GM12873 (cell line): ENCODE measurements at regions not wholly inside any gene's neighbourhood (a gene's known extent, or its start where the extent isn't known, plus 50 kb on each side); places are given as distances from the start of the nearest gene placed in this dataset.

Experiments
- TF ChIP-seq, protein P1 (sequence below): IDR thresholded peaks from 2 replicates; pipeline ENCODE4 v1.5.1; 2012; ENCODE audit warnings: low read depth, mild to moderate bottlenecking, moderate library complexity, low read length, control low read depth; ENCODE audit not compliant: insufficient read depth; ENCODE audit errors: missing control alignments

DNA sequence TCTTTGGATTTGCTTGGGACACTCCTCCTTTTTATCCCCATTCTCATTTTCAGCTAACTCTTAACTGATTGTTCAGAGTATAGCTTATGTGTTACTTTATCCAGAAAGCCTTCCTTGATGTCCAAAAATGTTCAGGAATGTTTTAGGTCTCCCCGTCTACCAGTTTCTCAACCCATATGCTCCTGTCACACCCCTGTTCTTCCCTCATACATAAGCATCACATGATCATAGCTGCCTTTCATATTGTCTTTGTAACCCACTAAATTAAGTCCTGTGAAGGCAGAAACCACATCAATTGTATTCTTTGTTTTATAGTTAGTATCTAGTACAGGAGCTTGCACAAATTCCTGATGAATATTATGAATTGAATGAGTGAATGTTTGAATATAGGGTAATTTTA lies 321.9 kb upstream of the ACTBL2 start:
- TF ChIP-seq, protein P1, sequence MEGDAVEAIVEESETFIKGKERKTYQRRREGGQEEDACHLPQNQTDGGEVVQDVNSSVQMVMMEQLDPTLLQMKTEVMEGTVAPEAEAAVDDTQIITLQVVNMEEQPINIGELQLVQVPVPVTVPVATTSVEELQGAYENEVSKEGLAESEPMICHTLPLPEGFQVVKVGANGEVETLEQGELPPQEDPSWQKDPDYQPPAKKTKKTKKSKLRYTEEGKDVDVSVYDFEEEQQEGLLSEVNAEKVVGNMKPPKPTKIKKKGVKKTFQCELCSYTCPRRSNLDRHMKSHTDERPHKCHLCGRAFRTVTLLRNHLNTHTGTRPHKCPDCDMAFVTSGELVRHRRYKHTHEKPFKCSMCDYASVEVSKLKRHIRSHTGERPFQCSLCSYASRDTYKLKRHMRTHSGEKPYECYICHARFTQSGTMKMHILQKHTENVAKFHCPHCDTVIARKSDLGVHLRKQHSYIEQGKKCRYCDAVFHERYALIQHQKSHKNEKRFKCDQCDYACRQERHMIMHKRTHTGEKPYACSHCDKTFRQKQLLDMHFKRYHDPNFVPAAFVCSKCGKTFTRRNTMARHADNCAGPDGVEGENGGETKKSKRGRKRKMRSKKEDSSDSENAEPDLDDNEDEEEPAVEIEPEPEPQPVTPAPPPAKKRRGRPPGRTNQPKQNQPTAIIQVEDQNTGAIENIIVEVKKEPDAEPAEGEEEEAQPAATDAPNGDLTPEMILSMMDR: no peak

DNA sequence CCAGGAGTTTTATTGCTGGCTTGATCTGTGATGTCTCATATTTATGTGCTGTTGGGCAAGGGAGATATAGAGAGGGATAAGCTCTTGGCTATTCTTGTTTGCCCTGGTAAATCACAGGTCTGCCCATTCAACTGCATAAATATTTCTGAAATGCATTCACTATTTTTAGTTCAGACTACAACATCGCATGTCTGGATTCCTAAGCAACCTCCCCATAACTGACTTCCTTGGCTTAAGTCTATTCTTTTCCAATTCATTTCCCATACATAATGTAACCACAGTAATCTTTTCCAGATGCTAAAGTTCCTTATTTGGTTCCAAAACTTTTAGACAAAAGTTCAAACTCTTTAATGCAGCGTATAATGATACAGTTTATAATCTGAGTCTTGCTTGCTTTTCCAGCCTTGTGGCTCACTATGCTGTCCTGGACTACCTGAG lies 321.4 kb upstream of the ACTBL2 start:
- TF ChIP-seq, protein P1: no peak

DNA sequence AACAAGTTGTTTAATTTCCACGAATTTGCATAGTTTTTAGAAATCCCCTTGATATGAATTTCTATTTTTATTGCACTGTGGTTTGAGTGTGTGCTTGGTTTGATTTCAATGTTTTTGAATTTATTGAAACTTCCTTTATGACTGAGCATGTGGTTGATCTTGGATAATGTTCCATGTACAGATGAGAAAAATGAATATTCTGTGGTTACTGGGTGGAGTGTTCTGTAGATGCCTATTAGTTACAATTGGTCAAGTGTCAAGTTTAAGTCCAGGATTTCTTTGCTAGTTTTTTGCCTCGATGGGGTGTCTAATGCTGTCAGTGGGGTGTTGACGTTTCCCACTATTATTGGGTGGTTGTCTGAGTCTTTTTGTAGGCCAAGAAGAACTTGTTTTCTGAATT lies 319.5 kb upstream of the ACTBL2 start:
- TF ChIP-seq, protein P1: no peak

DNA sequence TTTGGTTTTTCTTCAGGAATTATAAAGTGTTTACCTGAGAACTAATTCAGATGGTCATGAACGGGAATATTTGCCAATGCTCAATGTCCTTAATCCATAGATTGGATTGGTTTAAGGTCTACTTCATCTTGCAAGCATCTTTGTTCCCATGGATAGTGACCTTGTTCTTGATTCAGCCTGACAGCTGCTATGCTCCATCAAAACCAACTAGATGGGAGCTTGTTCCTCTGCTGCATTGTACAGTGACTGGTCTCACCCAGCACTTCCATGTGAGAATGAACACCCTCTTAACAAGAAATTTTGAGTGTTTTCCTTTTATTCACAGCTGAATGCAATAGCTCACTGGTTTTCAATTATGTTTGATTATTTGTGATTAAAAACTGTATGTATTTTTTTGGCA lies 312.6 kb upstream of the ACTBL2 start:
- TF ChIP-seq, protein P1: no peak

DNA sequence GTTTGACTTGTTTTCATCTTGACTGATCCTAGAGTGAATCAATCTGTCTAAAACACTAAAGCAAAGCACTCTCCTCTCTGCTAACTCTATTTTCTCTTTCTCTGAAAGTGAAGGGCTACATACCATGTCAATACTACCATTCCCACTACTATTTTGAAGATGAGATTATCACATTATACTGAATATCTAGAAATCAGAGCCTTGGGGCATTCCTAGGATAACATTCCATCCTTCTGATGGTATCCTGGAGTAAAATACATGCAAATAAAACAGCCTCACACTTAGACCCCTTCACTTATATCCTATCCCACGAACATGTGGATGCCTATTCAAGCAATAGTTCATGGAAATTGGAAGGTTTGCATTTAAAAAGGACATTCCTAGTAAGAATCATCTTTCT lies 309.3 kb upstream of the ACTBL2 start:
- TF ChIP-seq, protein P1: no peak

DNA sequence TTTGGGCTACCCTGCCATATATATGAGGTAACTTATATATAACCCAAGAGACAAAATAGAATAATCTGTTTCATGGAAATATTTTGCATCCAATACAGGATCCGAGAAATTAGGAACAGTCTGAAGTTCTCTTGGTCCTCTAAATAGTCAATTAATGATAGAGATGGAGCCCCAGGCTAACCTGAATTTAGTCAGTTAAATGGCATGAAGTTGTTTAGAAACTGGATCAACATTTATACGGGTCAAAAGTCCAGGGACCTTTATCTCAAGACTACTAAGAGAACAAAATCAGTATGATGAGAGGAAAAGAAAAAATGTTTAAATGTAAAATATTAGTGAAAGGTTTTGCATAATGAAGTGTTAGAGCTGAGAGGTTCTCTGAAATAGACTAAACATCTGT lies 303.3 kb upstream of the ACTBL2 start:
- TF ChIP-seq, protein P1: no peak

DNA sequence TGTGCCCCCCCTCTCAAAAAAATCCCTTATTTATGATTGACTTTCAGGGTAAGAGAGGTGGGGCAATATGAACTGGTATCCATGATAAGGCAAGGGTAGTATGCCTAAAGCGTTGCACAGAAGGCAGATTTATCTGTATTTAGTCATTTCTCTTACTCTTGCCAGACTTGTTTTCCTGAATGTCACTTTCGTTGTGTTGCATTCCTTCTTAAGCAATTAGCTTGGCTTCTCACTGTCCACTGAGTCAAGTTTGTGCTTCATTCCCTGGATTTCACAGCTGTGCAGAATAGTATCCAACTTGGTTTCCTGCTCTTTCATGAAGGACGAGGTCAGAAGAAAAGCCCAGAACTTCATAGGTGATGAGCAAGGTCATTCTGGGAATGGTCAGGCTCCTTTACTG lies 301.5 kb upstream of the ACTBL2 start:
- TF ChIP-seq, protein P1: no peak

DNA sequence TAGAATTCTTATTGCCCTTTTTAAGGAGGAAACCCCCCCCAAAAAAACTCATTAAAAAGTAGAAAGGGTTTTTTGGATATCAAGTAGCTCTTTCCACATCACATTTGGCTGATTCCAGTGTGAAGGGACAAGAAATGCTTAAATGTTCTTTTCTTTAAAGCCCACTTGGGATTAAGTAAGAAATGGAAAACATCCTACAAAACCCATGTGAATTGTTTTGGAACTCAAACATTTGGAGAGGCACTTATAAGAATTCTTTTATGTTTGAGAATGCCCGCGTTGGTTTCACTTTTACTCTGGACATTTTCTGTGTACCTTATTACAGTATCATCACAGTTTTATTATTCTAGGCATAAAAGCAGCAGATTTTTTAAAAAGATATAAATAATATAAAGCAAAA lies 301.1 kb upstream of the ACTBL2 start:
- TF ChIP-seq, protein P1: no peak
